Esophagus squamous epithelium (tissue), 5 donors: ENCODE measurements at regions not wholly inside any gene's neighbourhood (a gene's known extent, or its start where the extent isn't known, plus 50 kb on each side); places are given as distances from the start of the nearest gene placed in this dataset.

Source experiments
- DNase-seq: peaks from one replicate; lab custom pipeline; 2025; lab: John Stamatoyannopoulos, UW
- H3K27ac ChIP-seq, 4 donors: fragments of 200-600 bp; sonication (generic); one replicate each; pipeline ENCODE4 v1.5.1; 2016 to 2019; ENCODE audit warnings: mild to moderate bottlenecking in 1 of 4
- H3K27me3 ChIP-seq, 4 donors: fragments of 200-600 bp; sonication (generic); 1 replicate in 3 of 4; 2 replicates in 1 of 4; pipeline versions ENCODE4 v1.5.1 to v1.6.0; 2017 to 2021; ENCODE audit warnings: antibody characterized with exemption in 1 of 4
- H3K36me3 ChIP-seq, 3 donors: fragments of 200-600 bp; sonication (generic); one replicate each; pipeline ENCODE4 v1.5.1; 2016 to 2019
- H3K4me1 ChIP-seq, 3 donors: fragments of 200-600 bp; sonication (generic); one replicate each; pipeline ENCODE4 v1.5.1; 2017 to 2019
- H3K4me3 ChIP-seq, 4 donors: fragments of 200-600 bp; sonication (generic); 1 replicate in 3 of 4; 2 replicates in 1 of 4; pipeline ENCODE4 v1.5.1; 2016 to 2019; ENCODE audit warnings: mild to moderate bottlenecking in 2 of 4, moderate library complexity in 1 of 4
- H3K9me3 ChIP-seq, 3 donors: fragments of 200-600 bp; sonication (generic); one replicate each; pipeline ENCODE4 v1.5.1; 2016 to 2019
- CTCF ChIP-seq, 6 experiments: fragments of 450-650 bp in 4 of 6; fragments of 200-600 bp in 2 of 6; sonication (generic) in 2 of 6; IDR thresholded peaks; one replicate each; pipeline ENCODE4 v1.5.1; 2016 to 2019; ENCODE audit warnings: antibody characterized with exemption in 6 of 6, mild to moderate bottlenecking in 4 of 6, moderate library complexity in 4 of 6
- POLR2A ChIP-seq, 4 donors: fragments of 450-650 bp; IDR thresholded peaks; one replicate each; pipeline ENCODE4 v1.6.1; 2017; ENCODE audit warnings: antibody characterized with exemption in 4 of 4, mild to moderate bottlenecking in 4 of 4, moderate library complexity in 3 of 4
- WGBS, 2 donors: methylation state at CpG; one replicate each; pipeline ENCODE4 v1.1.5; 2018; 5-methylcytosine and 5-hydroxymethylcytosine counted together
- intact Hi-C: fragments of 100-400 bp; cut with DNase I; formaldehyde crosslinking; loops from one replicate; pipeline ENCODE4 v1.15.0; 2022
- donor health status: DM: yes; HTN: yes; CAD: no.

GRCh38 chr5:120985526-120985925, 521.4 kb downstream of the PRR16 start:
- Histone ChIP-seq H3K27me3 (no peaks in the 10 kb centered on the region), H3K4me1 (no peaks in the 10 kb centered on the region), H3K9me3 (no peaks in the 10 kb centered on the region), H3K36me3 (no peaks in the 10 kb centered on the region), H3K4me3 (no peak overlapping the region), H3K27ac (no peak overlapping the region)
- TF ChIP-seq CTCF (IDR thresholded peaks at IDR 0.05) (no peak), POLR2A (IDR thresholded peaks at IDR 0.05) (no peak)
- intact Hi-C loops, result no loop called here
- no peak for DNase-seq

- no peaks in the 10 kb centered on the region for H3K4me1 ChIP-seq
- no peak overlapping the region for H3K4me3 ChIP-seq
- TF ChIP-seq CTCF (IDR thresholded peaks at IDR 0.05) (no peak), POLR2A (IDR thresholded peaks at IDR 0.05) (no peak)
- 32 to 33% methylated on average over 1 of the region's 1 CpG for WGBS, 2 donors
- DNase-seq, result no peak
- H3K27ac ChIP-seq, result no peak overlapping the region
- no peaks in the 10 kb centered on the region for H3K27me3 ChIP-seq
- H3K36me3 ChIP-seq, result no peaks in the 10 kb centered on the region
- no peaks in the 10 kb centered on the region for H3K9me3 ChIP-seq
- intact Hi-C loops, result no loop called here
Observed at GRCh38 chr5:120988491-120988890, 524.4 kb downstream of the PRR16 start.

GRCh38 chr5:120988941-120989340, 524.8 kb downstream of the PRR16 start:
- no peak for TF ChIP-seq POLR2A (IDR thresholded peaks at IDR 0.05)
- no peak for TF ChIP-seq CTCF (IDR thresholded peaks at IDR 0.05)
- intact Hi-C loops, result no loop called here

GRCh38 chr5:120991569-120991968, 527.5 kb downstream of the PRR16 start:
- H3K36me3 ChIP-seq, result no peaks in the 10 kb centered on the region
- intact Hi-C loops, result no loop called here
- no peaks in the 10 kb centered on the region for H3K9me3 ChIP-seq
- no peak for TF ChIP-seq CTCF (IDR thresholded peaks at IDR 0.05)
- no peak for TF ChIP-seq POLR2A (IDR thresholded peaks at IDR 0.05)
- H3K27ac ChIP-seq, result no peak overlapping the region
- H3K4me3 ChIP-seq, result no peak overlapping the region
- WGBS, 2 donors, result 58 to 65% methylated on average over 2 of the region's 2 CpGs
- no peak for DNase-seq
- no peaks in the 10 kb centered on the region for H3K4me1 ChIP-seq
- no peaks in the 10 kb centered on the region for H3K27me3 ChIP-seq

More at GRCh38 chr5:120988941-120989340, 524.8 kb downstream of the PRR16 start:
- no peaks in the 10 kb centered on the region for H3K4me1 ChIP-seq
- no peaks in the 10 kb centered on the region for H3K27me3 ChIP-seq
- no peak overlapping the region for H3K27ac ChIP-seq
- no peaks in the 10 kb centered on the region for H3K36me3 ChIP-seq
- no peak for DNase-seq
- H3K4me3 ChIP-seq, result no peak overlapping the region
- H3K9me3 ChIP-seq, result no peaks in the 10 kb centered on the region

GRCh38 chr5:120994112-120994511, 530.0 kb downstream of the PRR16 start:
- H3K4me3 ChIP-seq, result no peak overlapping the region
- no peak for TF ChIP-seq CTCF (IDR thresholded peaks at IDR 0.05)
- TF ChIP-seq POLR2A (IDR thresholded peaks at IDR 0.05), result no peak
- H3K4me1 ChIP-seq, result no peaks in the 10 kb centered on the region
- 84 to 93% methylated on average over 1 of the region's 1 CpG for WGBS, 2 donors
- DNase-seq, result no peak
- H3K27me3 ChIP-seq, result no peaks in the 10 kb centered on the region
- H3K36me3 ChIP-seq, result no peaks in the 10 kb centered on the region
- no peak overlapping the region for H3K27ac ChIP-seq
- intact Hi-C loops, result no loop called here
- peaks cover 0 to under 1% (median 0%) of the 10 kb centered on the region in 3 donors for H3K9me3 ChIP-seq
